ENCODE measurements at regions not wholly inside any gene's neighbourhood (a gene's known extent, or its start where the extent isn't known, plus 50 kb on each side); places are given as distances from the start of the nearest gene placed in this dataset.

- no peak overlapping the region for H3K4me3 Mint-ChIP-seq
- H3K36me3 Mint-ChIP-seq, result no peaks in the 10 kb centered on the region
- H3K27me3 Mint-ChIP-seq (ENCODE audit: low read depth in 3 of 3), result peaks cover 0 to 7% (median 2%) of the 10 kb centered on the region in 3 donors
- H3K4me1 Mint-ChIP-seq, result peaks cover 0 to 5% of the 10 kb centered on the region in 2 donors
- H3K9me3 Mint-ChIP-seq, result no peaks in the 10 kb centered on the region
- H3K27ac Mint-ChIP-seq, result no peak overlapping the region
- peak; percentile 35 to 55 (median 53) for DNase-seq
These were observed 79.4 kb upstream of the ABCC4 start for GRCh38 chr13:95380468-95381211.

- Mint-ChIP-seq H3K27me3 (ENCODE audit: low read depth in 3 of 3) (peaks cover 0 to 10% (median 2%) of the 10 kb centered on the region in 3 donors), H3K4me1 (peaks cover 0 to 5% of the 10 kb centered on the region in 2 donors), H3K27ac (no peak overlapping the region), H3K9me3 (no peaks in the 10 kb centered on the region), H3K36me3 (no peaks in the 10 kb centered on the region), H3K4me3 (no peak overlapping the region)
- DNase-seq, result no peak
These were observed 79.9 kb upstream of the ABCC4 start for GRCh38 chr13:95381212-95381527.

GRCh38 chr13:95382411-95382810 is 81.2 kb upstream of the ABCC4 start:
- Mint-ChIP-seq H3K9me3 (no peaks in the 10 kb centered on the region), H3K4me1 (peaks cover 0 to 5% of the 10 kb centered on the region in 2 donors), H3K27ac (no peak overlapping the region), H3K27me3 (ENCODE audit: low read depth in 3 of 3) (peaks cover 0 to 10% (median 2%) of the 10 kb centered on the region in 3 donors), H3K36me3 (no peaks in the 10 kb centered on the region), H3K4me3 (no peak overlapping the region)
- no peak for DNase-seq

GRCh38 chr13:95382916-95383315 is 81.7 kb upstream of the ABCC4 start:
- DNase-seq, result no peak
- Mint-ChIP-seq H3K9me3 (no peaks in the 10 kb centered on the region), H3K36me3 (no peaks in the 10 kb centered on the region), H3K27ac (no peak overlapping the region), H3K4me1 (peaks cover 0 to 5% of the 10 kb centered on the region in 2 donors), H3K4me3 (no peak overlapping the region), H3K27me3 (ENCODE audit: low read depth in 3 of 3) (peaks cover 0 to 11% (median 2%) of the 10 kb centered on the region in 3 donors)

- Mint-ChIP-seq H3K27ac (no peak overlapping the region), H3K27me3 (ENCODE audit: low read depth in 3 of 3) (peaks cover 2 to 16% (median 3%) of the 10 kb centered on the region in 3 donors), H3K36me3 (no peaks in the 10 kb centered on the region), H3K4me3 (no peak overlapping the region), H3K4me1 (peaks cover 0 to 4% of the 10 kb centered on the region in 2 donors), H3K9me3 (no peaks in the 10 kb centered on the region)
- DNase-seq, result no peak
These were observed 84.1 kb upstream of the ABCC4 start for GRCh38 chr13:95385373-95385772.

- no peaks in the 10 kb centered on the region for H3K4me1 Mint-ChIP-seq
- DNase-seq, result no peak
- no peaks in the 10 kb centered on the region for H3K36me3 Mint-ChIP-seq
- H3K27me3 Mint-ChIP-seq (ENCODE audit: low read depth in 3 of 3), result peaks cover 2 to 16% (median 3%) of the 10 kb centered on the region in 3 donors
- no peak overlapping the region for H3K27ac Mint-ChIP-seq
- no peak overlapping the region for H3K4me3 Mint-ChIP-seq
- H3K9me3 Mint-ChIP-seq, result no peaks in the 10 kb centered on the region
These were observed 84.5 kb upstream of the ABCC4 start for GRCh38 chr13:95385798-95386197.

- H3K4me3 Mint-ChIP-seq, result no peak overlapping the region
- H3K4me1 Mint-ChIP-seq, result no peaks in the 10 kb centered on the region
- H3K9me3 Mint-ChIP-seq, result no peaks in the 10 kb centered on the region
- no peaks in the 10 kb centered on the region for H3K36me3 Mint-ChIP-seq
- no peak for DNase-seq
- H3K27ac Mint-ChIP-seq, result no peak overlapping the region
- H3K27me3 Mint-ChIP-seq (ENCODE audit: low read depth in 3 of 3), result peaks cover 2 to 14% (median 3%) of the 10 kb centered on the region in 3 donors
These were observed 85.1 kb upstream of the ABCC4 start for GRCh38 chr13:95386370-95386769.

GRCh38 chr13:95387733-95388207 is 86.5 kb upstream of the ABCC4 start:
- Mint-ChIP-seq H3K27ac (no peak overlapping the region), H3K4me3 (no peak overlapping the region), H3K9me3 (no peaks in the 10 kb centered on the region), H3K27me3 (ENCODE audit: low read depth in 3 of 3) (peaks cover 2 to 14% (median 3%) of the 10 kb centered on the region in 3 donors), H3K36me3 (no peaks in the 10 kb centered on the region), H3K4me1 (no peaks in the 10 kb centered on the region)
- no peak for DNase-seq

GRCh38 chr13:95388420-95389079 is 87.3 kb upstream of the ABCC4 start:
- Mint-ChIP-seq H3K36me3 (no peaks in the 10 kb centered on the region), H3K9me3 (no peaks in the 10 kb centered on the region), H3K27me3 (ENCODE audit: low read depth in 3 of 3) (peaks cover 0 to 14% (median 3%) of the 10 kb centered on the region in 3 donors), H3K4me1 (no peaks in the 10 kb centered on the region), H3K4me3 (no peak overlapping the region), H3K27ac (no peak overlapping the region)
- no peak for DNase-seq

- Mint-ChIP-seq H3K4me1 (no peaks in the 10 kb centered on the region), H3K4me3 (no peak overlapping the region), H3K27ac (no peak overlapping the region), H3K9me3 (no peaks in the 10 kb centered on the region), H3K27me3 (ENCODE audit: low read depth in 3 of 3) (peaks cover 0 to 11% (median 3%) of the 10 kb centered on the region in 3 donors), H3K36me3 (no peaks in the 10 kb centered on the region)
- no peak for DNase-seq
These were observed 90.1 kb upstream of the ABCC4 start for GRCh38 chr13:95391362-95391761.

- H3K27ac Mint-ChIP-seq, result no peak overlapping the region
- DNase-seq, result no peak
- no peaks in the 10 kb centered on the region for H3K36me3 Mint-ChIP-seq
- H3K4me1 Mint-ChIP-seq, result no peaks in the 10 kb centered on the region
- H3K4me3 Mint-ChIP-seq, result no peak overlapping the region
- H3K27me3 Mint-ChIP-seq (ENCODE audit: low read depth in 3 of 3), result peaks cover 0 to 11% (median 3%) of the 10 kb centered on the region in 3 donors
- H3K9me3 Mint-ChIP-seq, result no peaks in the 10 kb centered on the region
These were observed 90.5 kb upstream of the ABCC4 start for GRCh38 chr13:95391785-95392184.

- Mint-ChIP-seq H3K9me3 (no peaks in the 10 kb centered on the region), H3K27ac (no peak overlapping the region), H3K27me3 (ENCODE audit: low read depth in 3 of 3) (peaks cover 0 to 11% (median 3%) of the 10 kb centered on the region in 3 donors), H3K36me3 (no peaks in the 10 kb centered on the region), H3K4me1 (no peaks in the 10 kb centered on the region), H3K4me3 (no peak overlapping the region)
- no peak for DNase-seq
These were observed 91.3 kb upstream of the ABCC4 start for GRCh38 chr13:95392597-95392996.

- DNase-seq, result no peak
- Mint-ChIP-seq H3K27me3 (ENCODE audit: low read depth in 3 of 3) (peaks cover 0 to 8% (median 8%) of the 10 kb centered on the region in 3 donors), H3K4me1 (peaks cover 6 to 10% of the 10 kb centered on the region in 2 donors), H3K27ac (no peak overlapping the region), H3K36me3 (no peaks in the 10 kb centered on the region), H3K4me3 (peak overlapping the region; percentile 81 to 97 (median 91)), H3K9me3 (no peaks in the 10 kb centered on the region)
These were observed 102.3 kb upstream of the ABCC4 start for GRCh38 chr13:95403349-95404140.

Measured in immature natural killer cell (primary cell).